GM13977 (cell line): ENCODE measurements at regions not wholly inside any gene's neighbourhood (a gene's known extent, or its start where the extent isn't known, plus 50 kb on each side); places are given as distances from the start of the nearest gene placed in this dataset.

Experiments used
- DNase-seq: peaks from one replicate; pipeline ENCODE4 v3.0.0; 2012; ENCODE audit warnings: low spot score
- CTCF ChIP-seq: IDR thresholded peaks from 2 replicates; pipeline ENCODE4 v1.5.1; 2012; ENCODE audit warnings: mild to moderate bottlenecking, control low read depth; ENCODE audit not compliant: insufficient read depth; ENCODE audit errors: extremely low read depth, missing control alignments
- in situ Hi-C: fragments of 300-500 bp; cut with MboI; formaldehyde crosslinking; loops from one replicate; pipeline ENCODE4 v1.12.0; 2022; ENCODE audit warnings: low sequenced_read_pairs, low pct_unique_long_range_greater_than_20kb, mixed read lengths, inconsistent platforms; ENCODE audit not compliant: unreplicated experiment

- no peak for TF ChIP-seq CTCF
- DNase-seq = no peak
- in situ Hi-C loops = no loop called here
Observed at GRCh38 chr3:180548050-180548449, 53.9 kb upstream of the TTC14 start.
